Endothelial cell (in vitro differentiated cells): ENCODE measurements at regions not wholly inside any gene's neighbourhood (a gene's known extent, or its start where the extent isn't known, plus 50 kb on each side); places are given as distances from the start of the nearest gene placed in this dataset.
"Not testable (repeated sequence)": the region's sequence is repeated elsewhere in the genome, so short reads cannot be mapped to it uniquely, and the experiment has no call there.

Experiments
- DNase-seq: peaks from one replicate; pipeline ENCODE4 v3.0.0; 2021; ENCODE audit warnings: low spot score
- H3K27ac Mint-ChIP-seq: one replicate; pipeline ENCODE4 v1.8.0; 2021; ENCODE audit warnings: mixed read lengths, inconsistent platforms; ENCODE audit not compliant: unreplicated experiment
- H3K27me3 Mint-ChIP-seq: one replicate; pipeline ENCODE4 v1.8.0; 2021; ENCODE audit warnings: mild to moderate bottlenecking, moderate library complexity, mixed read lengths, inconsistent platforms; ENCODE audit not compliant: unreplicated experiment
- H3K36me3 Mint-ChIP-seq: one replicate; pipeline ENCODE4 v1.8.0; 2021; ENCODE audit warnings: mild to moderate bottlenecking, low read depth, mixed read lengths, inconsistent platforms; ENCODE audit not compliant: unreplicated experiment
- H3K4me1 Mint-ChIP-seq: one replicate; pipeline ENCODE4 v1.8.0; 2021; ENCODE audit warnings: mild to moderate bottlenecking, mixed read lengths, inconsistent platforms; ENCODE audit not compliant: unreplicated experiment
- H3K4me3 Mint-ChIP-seq: one replicate; pipeline ENCODE4 v1.8.0; 2021; ENCODE audit warnings: mild to moderate bottlenecking, mixed read lengths, inconsistent platforms; ENCODE audit not compliant: unreplicated experiment
- H3K9me3 Mint-ChIP-seq: one replicate; pipeline ENCODE4 v1.8.0; 2021; ENCODE audit warnings: mixed read lengths, inconsistent platforms; ENCODE audit not compliant: unreplicated experiment
- TF ChIP-seq, protein P1 (sequence below): fragments of 200-600 bp; sonication (generic); IDR thresholded peaks from one replicate; pipeline ENCODE4 v1.5.0; 2021; ENCODE audit warnings: antibody characterized with exemption; ENCODE audit not compliant: unreplicated experiment

GRCh38 chr5:87526131-87526530 lies 113.4 kb upstream of the CCNH start:
- H3K4me3 Mint-ChIP-seq, result no peak overlapping the region
- H3K4me1 Mint-ChIP-seq, result no peaks in the 10 kb centered on the region
- DNase-seq, result no peak
- H3K27ac Mint-ChIP-seq, result no peak overlapping the region
- TF ChIP-seq, protein P1, sequence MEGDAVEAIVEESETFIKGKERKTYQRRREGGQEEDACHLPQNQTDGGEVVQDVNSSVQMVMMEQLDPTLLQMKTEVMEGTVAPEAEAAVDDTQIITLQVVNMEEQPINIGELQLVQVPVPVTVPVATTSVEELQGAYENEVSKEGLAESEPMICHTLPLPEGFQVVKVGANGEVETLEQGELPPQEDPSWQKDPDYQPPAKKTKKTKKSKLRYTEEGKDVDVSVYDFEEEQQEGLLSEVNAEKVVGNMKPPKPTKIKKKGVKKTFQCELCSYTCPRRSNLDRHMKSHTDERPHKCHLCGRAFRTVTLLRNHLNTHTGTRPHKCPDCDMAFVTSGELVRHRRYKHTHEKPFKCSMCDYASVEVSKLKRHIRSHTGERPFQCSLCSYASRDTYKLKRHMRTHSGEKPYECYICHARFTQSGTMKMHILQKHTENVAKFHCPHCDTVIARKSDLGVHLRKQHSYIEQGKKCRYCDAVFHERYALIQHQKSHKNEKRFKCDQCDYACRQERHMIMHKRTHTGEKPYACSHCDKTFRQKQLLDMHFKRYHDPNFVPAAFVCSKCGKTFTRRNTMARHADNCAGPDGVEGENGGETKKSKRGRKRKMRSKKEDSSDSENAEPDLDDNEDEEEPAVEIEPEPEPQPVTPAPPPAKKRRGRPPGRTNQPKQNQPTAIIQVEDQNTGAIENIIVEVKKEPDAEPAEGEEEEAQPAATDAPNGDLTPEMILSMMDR, result no peak
- H3K36me3 Mint-ChIP-seq, result no peaks in the 10 kb centered on the region
- no peaks in the 10 kb centered on the region for H3K9me3 Mint-ChIP-seq
- H3K27me3 Mint-ChIP-seq, result no peaks in the 10 kb centered on the region

- no peak overlapping the region for H3K27ac Mint-ChIP-seq
Measured at GRCh38 chr5:87524217-87524616, 111.5 kb upstream of the CCNH start.

GRCh38 chr5:87511778-87512177 lies 99.0 kb upstream of the CCNH start:
- H3K36me3 Mint-ChIP-seq, H3K4me1 Mint-ChIP-seq, DNase-seq, H3K9me3 Mint-ChIP-seq, H3K4me3 Mint-ChIP-seq, H3K27ac Mint-ChIP-seq, H3K27me3 Mint-ChIP-seq: not testable (repeated sequence)

More at GRCh38 chr5:87524217-87524616, 111.5 kb upstream of the CCNH start:
- TF ChIP-seq, protein P1, result no peak
- Mint-ChIP-seq H3K27me3 (no peaks in the 10 kb centered on the region), H3K4me1 (no peaks in the 10 kb centered on the region), H3K36me3 (no peaks in the 10 kb centered on the region), H3K4me3 (no peak overlapping the region), H3K9me3 (no peaks in the 10 kb centered on the region)
- no peak for DNase-seq

GRCh38 chr5:87503004-87503403 lies 90.3 kb upstream of the CCNH start:
- H3K27me3 Mint-ChIP-seq, result peaks cover 2% of the 10 kb centered on the region
- H3K36me3 Mint-ChIP-seq, result no peaks in the 10 kb centered on the region
- no peak for DNase-seq
- TF ChIP-seq, protein P1, result no peak
- H3K4me1 Mint-ChIP-seq, result no peaks in the 10 kb centered on the region
- H3K27ac Mint-ChIP-seq, result no peak overlapping the region
- H3K9me3 Mint-ChIP-seq, result no peaks in the 10 kb centered on the region
- no peak overlapping the region for H3K4me3 Mint-ChIP-seq

GRCh38 chr5:87499478-87500410 lies 87.0 kb upstream of the CCNH start:
- Mint-ChIP-seq H3K27me3 (peaks cover 2% of the 10 kb centered on the region), H3K9me3 (no peaks in the 10 kb centered on the region), H3K4me1 (no peaks in the 10 kb centered on the region), H3K36me3 (no peaks in the 10 kb centered on the region), H3K27ac (no peak overlapping the region), H3K4me3 (no peak overlapping the region)
- no peak for DNase-seq
- TF ChIP-seq, protein P1, result no peak
